Fibroblast of pulmonary artery (primary cell): ENCODE measurements at regions not wholly inside any gene's neighbourhood (a gene's known extent, or its start where the extent isn't known, plus 50 kb on each side); places are given as distances from the start of the nearest gene placed in this dataset.
A peak's percentile ranks its signal among the peaks of the same experiment; 100 is the strongest.

Experiments used
- DNase-seq: peaks from one replicate; pipeline ENCODE4 v3.0.0-alpha.2; 2010; ENCODE audit warnings: low read depth
- H3K4me3 ChIP-seq: replicated peaks from 2 replicates; pipeline ENCODE4 v1.5.1; 2011; ENCODE audit warnings: low read depth, mild to moderate bottlenecking, control low read depth, low read length, moderate library complexity
- CTCF ChIP-seq: IDR thresholded peaks from 2 replicates; pipeline ENCODE4 v1.5.1; 2011; ENCODE audit warnings: mild to moderate bottlenecking, control low read depth, low read length, inconsistent platforms; ENCODE audit errors: missing control alignments

GRCh38 chr16:63461248-63461841, 1425.1 kb upstream of the CDH8 start:
- peak; percentile 81 for DNase-seq
- no peak overlapping the region for H3K4me3 ChIP-seq
- TF ChIP-seq CTCF: peak; percentile 57

- no peak for DNase-seq
- TF ChIP-seq CTCF: no peak
- no peak overlapping the region for H3K4me3 ChIP-seq
These were observed 1422.6 kb upstream of the CDH8 start for GRCh38 chr16:63458846-63459245.

- H3K4me3 ChIP-seq: no peak overlapping the region
- no peak for TF ChIP-seq CTCF
These were observed 1421.6 kb upstream of the CDH8 start for GRCh38 chr16:63457869-63458268.

GRCh38 chr16:63453261-63453660, 1417.0 kb upstream of the CDH8 start:
- TF ChIP-seq CTCF: no peak
- no peak overlapping the region for H3K4me3 ChIP-seq
- DNase-seq: no peak

More at GRCh38 chr16:63457869-63458268, 1421.6 kb upstream of the CDH8 start:
- DNase-seq: no peak

- no peak for DNase-seq
- H3K4me3 ChIP-seq: no peak overlapping the region
- no peak for TF ChIP-seq CTCF
These were observed 1410.9 kb upstream of the CDH8 start for GRCh38 chr16:63447121-63447520.

GRCh38 chr16:63442246-63442645, 1406.0 kb upstream of the CDH8 start:
- TF ChIP-seq CTCF: no peak
- no peak overlapping the region for H3K4me3 ChIP-seq
- DNase-seq: no peak

- DNase-seq: peak; percentile 65
- H3K4me3 ChIP-seq: no peak overlapping the region
- TF ChIP-seq CTCF: no peak
These were observed 1390.1 kb upstream of the CDH8 start for GRCh38 chr16:63426275-63426870.
